ENCODE measurements at regions not wholly inside any gene's neighbourhood (a gene's known extent, or its start where the extent isn't known, plus 50 kb on each side); places are given as distances from the start of the nearest gene placed in this dataset.

DNA sequence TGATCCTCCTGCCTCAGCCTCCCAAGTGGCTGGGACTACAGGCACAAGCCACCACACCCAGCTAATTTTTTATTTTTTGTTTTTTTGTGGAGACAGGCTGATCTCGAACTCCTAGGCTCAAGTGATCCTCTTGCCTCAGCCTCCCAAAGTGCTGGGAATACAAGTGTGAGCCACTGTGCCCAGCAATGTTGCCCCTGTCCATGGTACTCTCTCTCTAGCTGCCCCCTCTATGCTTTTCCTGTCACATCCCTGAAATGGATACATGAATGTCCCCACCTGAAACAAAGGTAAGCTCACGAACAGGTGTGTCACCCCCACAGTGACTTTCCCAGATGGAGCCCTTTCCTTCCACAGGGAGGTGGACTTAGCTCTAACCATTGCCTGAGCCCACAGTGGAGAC lies 141.1 kb upstream of the MGMT start:
- DNase-seq = no peak

GRCh38 chr10:129328546-129328945 lies 138.5 kb upstream of the MGMT start:
- no peak for DNase-seq

GRCh38 chr10:129329385-129330055 lies 137.5 kb upstream of the MGMT start:
- DNase-seq = no peak

DNA sequence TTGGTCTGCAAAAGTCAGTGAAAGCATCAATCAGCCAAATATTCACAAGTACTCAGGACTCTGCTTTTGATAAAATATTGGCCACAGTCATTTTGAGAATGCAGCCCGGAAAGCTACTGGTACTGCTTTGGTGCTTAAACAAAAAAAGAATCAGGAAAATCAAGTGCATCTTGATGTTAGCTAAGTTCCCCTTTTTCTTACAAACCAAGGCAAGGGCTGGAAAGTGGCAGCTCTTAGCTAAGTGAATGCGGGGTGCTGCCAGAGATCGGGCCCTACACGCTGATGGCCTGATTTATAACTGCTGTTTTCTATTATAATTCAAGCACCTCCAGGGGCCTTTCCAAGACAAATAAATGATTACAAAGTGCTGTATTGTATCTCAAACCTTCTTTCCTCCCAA lies 136.8 kb upstream of the MGMT start:
- no peak for DNase-seq

DNA sequence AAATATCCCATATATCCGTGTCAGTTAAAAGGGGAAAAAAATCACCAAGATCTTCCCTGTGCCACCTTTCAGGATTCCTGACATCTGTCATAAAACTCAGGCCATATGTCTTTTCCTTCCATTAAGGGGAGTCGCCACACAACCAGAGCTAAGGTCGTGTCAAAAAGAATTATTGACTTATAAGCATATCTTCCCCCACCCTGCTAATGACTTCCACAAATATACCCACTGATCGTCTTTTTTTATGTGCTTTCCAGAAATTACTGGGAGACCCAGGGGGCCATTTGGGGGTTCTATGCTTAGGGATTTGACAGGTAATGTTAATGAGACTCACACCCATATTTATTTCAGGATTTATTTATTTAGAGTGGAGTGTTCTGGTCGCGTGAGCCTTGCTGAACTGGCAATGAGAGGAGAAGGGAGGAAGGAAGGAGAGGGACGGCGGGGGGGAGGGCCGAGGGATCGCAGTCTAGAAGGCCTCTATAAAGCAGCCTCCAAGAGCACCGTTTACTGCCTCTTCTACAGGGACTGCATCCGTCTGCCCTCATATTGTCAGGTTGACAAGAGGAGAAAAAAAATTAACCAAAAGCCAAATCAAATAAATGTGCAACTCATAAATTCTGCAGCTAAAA lies 135.7 kb upstream of the MGMT start:
- DNase-seq = no peak

- no peak for DNase-seq
These were observed 135.2 kb upstream of the MGMT start for GRCh38 chr10:129331839-129332220.

- DNase-seq = no peak
These were observed 134.6 kb upstream of the MGMT start for GRCh38 chr10:129332476-129332875.

- DNase-seq = no peak
These were observed 133.3 kb upstream of the MGMT start for GRCh38 chr10:129333706-129334105.

DNA sequence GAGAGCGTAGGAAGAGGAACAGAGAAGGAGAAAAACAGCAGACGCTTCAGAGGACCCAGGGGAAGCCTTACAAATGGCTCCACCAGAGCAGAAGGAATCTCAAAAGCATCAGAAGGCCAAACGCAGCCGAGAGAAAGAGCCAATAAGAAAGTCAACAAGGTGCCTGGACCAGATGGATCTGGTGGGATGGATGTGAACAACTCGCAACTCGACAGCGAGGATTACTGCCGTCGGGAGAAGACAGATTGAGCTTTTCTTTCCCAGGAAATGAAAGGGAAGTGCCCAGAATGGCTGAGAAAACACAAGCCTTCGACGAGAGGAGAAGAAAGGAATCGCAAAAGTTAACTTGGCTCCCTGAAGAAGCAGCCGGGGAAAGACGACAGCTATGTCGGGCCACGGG lies 132.8 kb upstream of the MGMT start:
- DNase-seq = no peak

DNA sequence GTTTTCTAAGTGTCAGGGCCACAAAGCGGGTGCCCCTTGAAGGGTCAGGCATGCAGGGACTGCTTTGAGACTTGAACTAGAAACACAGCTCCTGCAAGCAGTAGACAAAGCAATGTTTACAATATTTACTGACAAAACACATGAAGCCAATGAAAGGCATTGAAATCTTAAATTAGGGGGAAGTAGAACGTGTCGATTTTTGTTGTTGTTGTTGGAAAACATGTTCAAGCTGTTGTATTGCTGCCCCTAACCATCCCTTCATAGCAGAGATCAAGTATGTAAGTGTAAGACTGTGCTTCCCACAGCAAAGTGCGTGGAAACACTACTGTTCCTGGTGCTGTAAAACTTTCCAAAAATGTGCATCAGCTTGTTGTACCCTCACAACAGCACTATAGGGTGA lies 131.6 kb upstream of the MGMT start:
- DNase-seq = no peak

DNA sequence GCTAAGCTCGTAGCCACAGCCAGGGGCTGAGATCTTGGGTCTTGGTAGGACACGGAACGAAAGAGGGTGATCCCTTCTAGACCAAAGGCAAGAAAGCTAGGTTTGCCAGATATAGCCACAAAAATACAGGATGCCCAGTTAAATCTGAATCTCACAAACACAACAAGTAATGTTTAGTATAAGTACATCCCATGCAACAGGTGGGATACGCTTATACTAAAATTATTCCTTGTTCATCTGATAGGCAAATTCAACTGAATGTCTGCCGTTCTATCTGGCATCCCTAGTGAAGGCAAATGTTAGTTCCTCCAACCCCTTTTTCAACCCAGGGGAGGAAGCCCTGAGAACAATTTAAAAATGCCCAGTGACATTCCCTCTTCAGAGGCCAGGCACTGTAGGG lies 131.1 kb upstream of the MGMT start:
- DNase-seq = no peak

GRCh38 chr10:129339191-129339590 lies 127.8 kb upstream of the MGMT start:
- DNase-seq = no peak

GRCh38 chr10:129339841-129340240 lies 127.2 kb upstream of the MGMT start:
- DNase-seq = no peak

DNA sequence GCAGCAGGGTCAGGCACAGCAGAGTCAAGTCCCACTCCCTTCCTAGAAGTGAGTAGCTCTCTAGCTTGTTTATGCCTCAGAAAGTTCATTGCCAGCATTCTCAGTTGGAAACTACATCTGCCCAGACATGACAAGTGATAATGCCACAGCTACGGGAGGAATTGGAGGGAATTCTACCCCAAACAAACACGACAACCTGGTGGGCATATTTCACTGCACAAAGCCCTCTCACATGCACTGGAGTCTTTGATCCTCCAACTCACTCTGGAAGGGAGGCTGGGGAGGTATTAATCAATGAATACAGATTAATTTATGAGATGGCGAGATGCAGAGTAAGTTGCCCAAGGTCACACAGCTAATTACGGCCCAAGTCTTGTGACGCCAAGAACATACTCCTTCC lies 126.0 kb upstream of the MGMT start:
- no peak for DNase-seq

- no peak for DNase-seq
These were observed 124.7 kb upstream of the MGMT start for GRCh38 chr10:129342385-129342784.

DNA sequence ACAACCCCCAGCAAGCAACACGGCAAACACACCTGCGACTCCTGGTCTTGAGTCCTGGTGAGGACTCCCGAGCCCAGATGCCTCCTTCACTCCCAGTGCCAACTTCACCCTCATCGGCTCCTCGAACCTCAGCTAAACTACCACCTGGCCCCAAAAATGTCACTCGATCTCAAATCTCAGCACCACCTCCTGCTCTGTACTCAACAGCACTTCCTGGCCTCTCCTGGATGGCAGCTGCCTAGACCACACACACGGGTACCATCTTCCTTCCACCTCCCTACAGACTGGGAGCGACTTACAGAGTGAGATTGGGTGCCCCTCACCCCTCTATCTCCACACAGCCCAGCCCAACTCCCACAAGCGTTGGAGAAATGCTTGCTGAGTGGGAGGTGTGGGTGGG lies 123.9 kb upstream of the MGMT start:
- DNase-seq = no peak

DNA sequence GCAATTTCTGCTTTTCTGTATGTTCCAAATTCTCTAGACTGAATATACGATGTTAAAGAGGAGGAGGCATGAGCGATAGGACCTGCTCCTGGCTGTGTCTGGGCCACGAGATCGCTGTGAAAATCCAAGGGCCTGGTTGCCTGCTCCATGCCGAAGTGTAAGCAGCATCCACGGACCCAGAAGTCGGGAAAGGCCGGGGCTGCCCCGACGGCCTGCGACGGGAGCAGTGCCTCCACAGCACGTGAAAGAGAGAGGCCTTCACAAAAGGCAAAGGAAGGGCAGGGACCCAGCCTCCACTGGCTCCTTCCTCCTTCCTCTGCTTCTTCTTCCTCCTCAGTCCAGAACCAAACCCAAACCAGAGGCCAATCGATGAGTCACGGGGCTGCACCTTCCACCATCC lies 122.9 kb upstream of the MGMT start:
- no peak for DNase-seq

- DNase-seq = no peak
These were observed 122.2 kb upstream of the MGMT start for GRCh38 chr10:129344731-129345355.

- DNase-seq = no peak
These were observed 121.3 kb upstream of the MGMT start for GRCh38 chr10:129345763-129346162.

GRCh38 chr10:129350690-129351089 lies 116.4 kb upstream of the MGMT start:
- DNase-seq = no peak

GRCh38 chr10:129353101-129353500 lies 113.9 kb upstream of the MGMT start:
- no peak for DNase-seq

DNA sequence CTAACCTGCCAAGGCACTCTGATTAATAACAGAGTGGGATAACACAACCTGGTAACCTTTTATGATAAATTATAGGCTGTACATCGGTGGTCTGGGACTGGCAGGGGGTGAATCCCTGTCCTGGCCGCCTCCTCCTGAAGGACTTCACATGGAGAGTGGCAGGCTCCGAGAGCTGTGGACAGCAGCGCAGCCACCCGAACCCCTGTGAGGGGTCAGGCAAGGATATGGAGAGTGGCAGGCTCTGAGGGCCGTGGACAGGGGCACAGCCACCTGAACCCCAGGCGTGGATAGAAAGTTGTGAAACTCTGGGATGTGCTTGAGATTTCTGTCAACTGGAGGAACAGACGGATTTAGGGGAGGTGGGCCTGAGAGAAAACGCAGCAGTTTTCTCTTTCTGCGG lies 107.0 kb upstream of the MGMT start:
- DNase-seq = no peak

GRCh38 chr10:129361676-129362376 lies 105.2 kb upstream of the MGMT start:
- DNase-seq = no peak

DNA sequence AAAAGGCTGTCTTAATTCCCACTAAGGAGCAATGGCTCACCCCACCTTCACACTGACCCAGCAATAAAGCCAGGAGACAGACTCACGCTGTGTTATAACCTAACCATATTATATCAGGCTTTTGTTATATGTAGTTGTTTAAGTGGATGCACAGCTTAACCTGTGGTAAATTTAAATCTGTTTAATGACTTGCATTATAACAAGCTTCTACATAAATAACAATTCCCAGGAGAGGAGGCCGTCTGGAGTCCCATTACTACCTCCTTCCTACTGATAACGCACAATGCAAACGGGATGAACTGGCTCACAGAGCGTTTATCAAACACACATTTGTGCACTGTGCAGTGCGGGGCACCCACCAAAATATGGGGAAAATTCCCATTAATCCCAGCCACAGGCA lies 102.1 kb upstream of the MGMT start:
- no peak for DNase-seq

Measured in RPMI8226 (cell line).